ENCODE measurements at regions not wholly inside any gene's neighbourhood (a gene's known extent, or its start where the extent isn't known, plus 50 kb on each side); places are given as distances from the start of the nearest gene placed in this dataset.

- no peaks in the 10 kb centered on the region for H3K9me3 Mint-ChIP-seq
- DNase-seq (no peak), ATAC-seq (ENCODE audit: low read depth) (no peak)
- H3K4me1 Mint-ChIP-seq, result no peaks in the 10 kb centered on the region
- no peaks in the 10 kb centered on the region for H3K36me3 Mint-ChIP-seq (ENCODE audit: low read depth)
- intact Hi-C loops (cut with micrococcal nuclease), result no loop called here
- no peak overlapping the region for H3K4me3 Mint-ChIP-seq
- no peak for TF ChIP-seq CTCF (IDR thresholded peaks at IDR 0.05)
- ChIA-PET POLR2A (no interaction called here), CTCF (no interaction called here)
- no peak overlapping the region for H3K27ac Mint-ChIP-seq
- H3K27me3 Mint-ChIP-seq, result no peaks in the 10 kb centered on the region
These were observed 1604.4 kb upstream of the ACVR2A start for GRCh38 chr2:146240391-146240790.

DNA sequence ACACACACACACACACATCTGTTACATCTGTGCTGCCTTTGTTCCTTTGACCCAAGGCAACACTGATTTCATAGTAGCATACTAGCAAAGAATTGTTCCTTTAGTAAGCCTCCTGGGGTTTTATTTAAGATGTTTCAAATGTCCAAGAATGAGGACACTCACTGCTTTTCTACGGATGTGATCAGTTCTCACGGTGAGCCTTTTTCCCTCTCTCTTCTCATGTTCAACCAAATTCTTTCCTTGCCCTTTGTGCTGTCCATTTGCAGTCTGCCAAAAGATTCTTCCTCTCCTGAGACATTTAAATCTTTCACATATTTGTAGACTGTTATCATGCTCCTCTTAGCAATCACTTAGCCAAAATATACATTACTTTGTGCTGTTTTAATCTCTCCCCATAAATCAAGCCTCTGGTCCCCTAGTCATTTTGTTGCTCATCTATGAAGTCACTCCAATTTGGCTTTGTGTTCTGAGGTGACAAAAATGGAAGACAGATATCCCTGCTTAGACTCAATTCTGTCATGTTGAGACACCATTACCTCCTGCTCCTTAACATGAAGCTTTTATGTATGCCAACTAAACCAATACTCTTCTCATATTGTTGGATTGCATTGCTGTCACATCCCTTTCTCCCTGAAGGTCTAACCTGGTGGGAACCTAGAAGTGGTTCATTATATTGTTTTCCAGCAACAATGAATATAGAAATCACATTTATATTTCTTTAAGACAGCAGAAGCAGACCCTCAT is 1605.3 kb upstream of the ACVR2A start:
- H3K4me3 Mint-ChIP-seq, result no peak overlapping the region
- DNase-seq (no peak), ATAC-seq (ENCODE audit: low read depth) (no peak)
- intact Hi-C loops (cut with micrococcal nuclease), result no loop called here
- H3K27ac Mint-ChIP-seq, result no peak overlapping the region
- H3K36me3 Mint-ChIP-seq (ENCODE audit: low read depth), result no peaks in the 10 kb centered on the region
- CTCF ChIA-PET, result no interaction called here
- no peak for TF ChIP-seq CTCF (IDR thresholded peaks at IDR 0.05)
- POLR2A ChIA-PET, result no interaction called here
- no peaks in the 10 kb centered on the region for H3K4me1 Mint-ChIP-seq
- H3K27me3 Mint-ChIP-seq, result no peaks in the 10 kb centered on the region
- H3K9me3 Mint-ChIP-seq, result no peaks in the 10 kb centered on the region

GRCh38 chr2:146238254-146238966 is 1606.4 kb upstream of the ACVR2A start:
- intact Hi-C loops (cut with micrococcal nuclease), result no loop called here
- CTCF ChIA-PET, result no interaction called here

GRCh38 chr2:146235158-146235557 is 1609.7 kb upstream of the ACVR2A start:
- intact Hi-C loops (cut with micrococcal nuclease), result no loop called here
- Mint-ChIP-seq H3K36me3 (ENCODE audit: low read depth) (no peaks in the 10 kb centered on the region), H3K4me1 (no peaks in the 10 kb centered on the region), H3K27me3 (no peaks in the 10 kb centered on the region), H3K27ac (no peak overlapping the region), H3K4me3 (no peak overlapping the region), H3K9me3 (no peaks in the 10 kb centered on the region)
- CTCF ChIA-PET, result no interaction called here
- no peak for TF ChIP-seq CTCF (IDR thresholded peaks at IDR 0.05)
- no peak for ATAC-seq (ENCODE audit: low read depth)
- POLR2A ChIA-PET, result no interaction called here
- no peak for DNase-seq

More at GRCh38 chr2:146238254-146238966, 1606.4 kb upstream of the ACVR2A start:
- Mint-ChIP-seq H3K27me3 (no peaks in the 10 kb centered on the region), H3K9me3 (no peaks in the 10 kb centered on the region), H3K36me3 (ENCODE audit: low read depth) (no peaks in the 10 kb centered on the region), H3K4me1 (no peaks in the 10 kb centered on the region), H3K27ac (no peak overlapping the region), H3K4me3 (no peak overlapping the region)
- no peak for DNase-seq
- TF ChIP-seq CTCF (IDR thresholded peaks at IDR 0.05), result no peak
- no peak for ATAC-seq (ENCODE audit: low read depth)
- POLR2A ChIA-PET, result no interaction called here

DNA sequence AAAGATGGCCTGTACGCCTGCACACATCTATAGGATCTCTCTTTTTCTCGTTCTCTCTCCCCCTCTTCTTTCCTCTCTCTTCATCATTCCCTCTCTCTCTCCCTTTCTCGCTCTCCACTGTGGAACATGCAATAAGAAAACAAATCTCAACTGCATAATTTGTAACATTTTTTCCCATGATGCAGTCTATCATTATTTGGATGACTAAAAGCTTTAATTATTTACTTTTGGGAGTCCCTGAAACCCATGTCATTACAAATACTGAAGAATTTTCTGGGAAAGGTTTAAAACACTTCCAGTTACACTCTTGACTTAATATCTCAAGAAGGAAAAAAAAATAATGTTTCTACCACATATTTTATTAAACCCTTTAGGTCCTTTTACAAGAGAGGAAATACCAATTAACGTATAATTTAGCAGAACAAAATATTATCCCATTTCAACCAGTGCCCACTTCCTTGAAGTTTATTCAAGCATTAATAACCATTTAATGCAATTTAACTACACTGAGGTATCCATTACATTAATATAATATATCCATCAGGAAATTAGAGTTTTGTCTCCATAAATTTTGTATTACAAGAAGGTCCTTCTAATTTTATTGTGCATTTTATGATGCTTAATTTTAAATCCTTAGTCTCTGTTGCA is 1615.2 kb upstream of the ACVR2A start:
- ATAC-seq (ENCODE audit: low read depth), result no peak
- TF ChIP-seq CTCF (IDR thresholded peaks at IDR 0.05), result no peak
- CTCF ChIA-PET, result no interaction called here
- Mint-ChIP-seq H3K36me3 (ENCODE audit: low read depth) (no peaks in the 10 kb centered on the region), H3K4me1 (peaks cover 9% of the 10 kb centered on the region), H3K4me3 (no peak overlapping the region), H3K9me3 (no peaks in the 10 kb centered on the region), H3K27ac (no peak overlapping the region), H3K27me3 (no peaks in the 10 kb centered on the region)
- POLR2A ChIA-PET, result no interaction called here
- DNase-seq, result no peak
- intact Hi-C loops (cut with micrococcal nuclease), result no loop called here
